SK-N-SH treated with all-trans-retinoic acid at 6 μM for 48 hours (cell line): ENCODE measurements at regions not wholly inside any gene's neighbourhood (a gene's known extent, or its start where the extent isn't known, plus 50 kb on each side); places are given as distances from the start of the nearest gene placed in this dataset.

Experiments
- ATAC-seq: fragments of 200-7000 bp; cut with Tn5 transposase; 3 replicates; pipeline ENCODE4 v1.9.1; 2020; ENCODE audit warnings: mild to moderate bottlenecking, moderate library complexity
- BACH2 ChIP-seq: fragments of 250-450 bp; sonication (Bioruptor Pico); IDR thresholded peaks from 2 replicates; pipeline ENCODE4 v1.9.0; 2021; ENCODE audit warnings: mild to moderate bottlenecking, borderline replicate concordance
- ESRRG ChIP-seq: fragments of 250-450 bp; sonication (Bioruptor Pico); IDR thresholded peaks from 2 replicates; pipeline ENCODE4 v1.6.1; 2021; ENCODE audit warnings: mild to moderate bottlenecking
- GLIS3 ChIP-seq: fragments of 250-450 bp; sonication (Bioruptor Pico); IDR thresholded peaks from 2 replicates; pipeline ENCODE4 v1.5.0; 2020; ENCODE audit warnings: mild to moderate bottlenecking, moderate library complexity
- ISL1 ChIP-seq: fragments of 250-450 bp; sonication (Bioruptor Pico); IDR thresholded peaks from 2 replicates; pipeline ENCODE4 v2.1.2; 2022; ENCODE audit warnings: mild to moderate bottlenecking, moderate library complexity
- OSR1 ChIP-seq: fragments of 250-450 bp; sonication (Bioruptor Pico); IDR thresholded peaks from 2 replicates; pipeline ENCODE4 v1.8.0; 2022; ENCODE audit warnings: moderate library complexity, mild to moderate bottlenecking, inconsistent platforms
- PPARA ChIP-seq: fragments of 250-450 bp; sonication (Bioruptor Pico); IDR thresholded peaks from 2 replicates; pipeline ENCODE4 v1.5.0; 2020; ENCODE audit warnings: mild to moderate bottlenecking, borderline replicate concordance
- RARB ChIP-seq: fragments of 250-450 bp; sonication (Bioruptor Pico); IDR thresholded peaks from 2 replicates; pipeline ENCODE4 v1.8.0; 2021; ENCODE audit warnings: mild to moderate bottlenecking, moderate library complexity
- SNAI2 ChIP-seq: fragments of 250-450 bp; sonication (Bioruptor Pico); IDR thresholded peaks from 2 replicates; pipeline ENCODE4 v1.5.0; 2020; ENCODE audit warnings: mild to moderate bottlenecking, moderate library complexity
- TCF4 ChIP-seq: fragments of 250-450 bp; sonication (Bioruptor Pico); IDR thresholded peaks from 2 replicates; pipeline ENCODE4 v1.8.0; 2021; ENCODE audit warnings: mild to moderate bottlenecking, moderate library complexity, borderline replicate concordance
- TOX ChIP-seq: fragments of 250-450 bp; sonication (Bioruptor Pico); IDR thresholded peaks from 2 replicates; pipeline ENCODE4 v1.8.0; 2021; ENCODE audit warnings: mild to moderate bottlenecking, moderate library complexity, borderline replicate concordance
- ZFP3 ChIP-seq: fragments of 250-450 bp; sonication (Bioruptor Pico); IDR thresholded peaks from 2 replicates; pipeline ENCODE4 v1.5.0; 2020; ENCODE audit warnings: mild to moderate bottlenecking, moderate library complexity
- ZFP30 ChIP-seq: fragments of 450-650 bp; formaldehyde crosslinking; IDR thresholded peaks from 2 replicates; pipeline ENCODE4 v1.5.0; 2022; ENCODE audit warnings: mild to moderate bottlenecking, moderate library complexity
- ZNF565 ChIP-seq: fragments of 450-650 bp; formaldehyde crosslinking; conservative IDR thresholded peaks from 2 replicates; pipeline ENCODE4 v1.5.0; 2020; ENCODE audit warnings: low read depth, mild to moderate bottlenecking, moderate library complexity
- ZNF70 ChIP-seq: fragments of 450-650 bp; formaldehyde crosslinking; IDR thresholded peaks from 2 replicates; pipeline ENCODE4 v1.5.0; 2020; ENCODE audit warnings: mild to moderate bottlenecking, moderate library complexity
- ZNF8 ChIP-seq: fragments of 450-650 bp; formaldehyde crosslinking; IDR thresholded peaks from 2 replicates; pipeline ENCODE4 v1.5.0; 2020; ENCODE audit warnings: mild to moderate bottlenecking, moderate library complexity
- TF ChIP-seq, protein P1 (sequence below): fragments of 250-450 bp; sonication (Bioruptor Pico); IDR thresholded peaks from 2 replicates; pipeline ENCODE4 v1.8.0; 2021; ENCODE audit warnings: low read depth, mild to moderate bottlenecking, moderate library complexity, borderline replicate concordance
- TF ChIP-seq, protein P2 (sequence below): fragments of 250-450 bp; sonication (Bioruptor Pico); IDR thresholded peaks from 2 replicates; pipeline ENCODE4 v1.5.0; 2020; ENCODE audit warnings: mild to moderate bottlenecking, moderate library complexity
- TF ChIP-seq, protein P3 (sequence below): fragments of 250-450 bp; sonication (Bioruptor Pico); IDR thresholded peaks from 2 replicates; pipeline ENCODE4 v1.5.1; 2020; ENCODE audit warnings: low read depth, mild to moderate bottlenecking, moderate library complexity

DNA sequence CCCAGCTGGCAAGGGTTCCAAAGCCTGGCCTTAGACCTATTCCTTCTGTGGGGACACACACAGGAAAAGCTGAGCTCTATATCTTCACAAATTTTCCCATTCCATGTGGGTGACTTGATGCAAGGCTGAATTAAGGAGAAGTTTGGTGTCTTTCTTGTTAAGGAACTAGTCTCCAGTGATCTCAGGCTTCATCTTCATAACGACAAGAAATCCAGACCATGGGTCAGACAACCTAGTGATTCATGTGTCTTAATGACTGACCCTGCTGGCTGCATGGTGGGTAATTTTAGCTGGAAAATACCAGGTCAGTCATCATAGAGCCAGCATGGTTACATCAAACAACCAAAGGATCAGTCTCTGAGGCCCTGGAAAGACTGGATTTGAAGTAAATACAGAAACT lies 112.7 kb upstream of the SLC4A7 start:
- ATAC-seq: peak; percentile 16; the same call in 2 of the 3 replicates
- TF ChIP-seq ZNF8 (CRISPR knock-in tag): no peak
- TF ChIP-seq, protein P1, sequence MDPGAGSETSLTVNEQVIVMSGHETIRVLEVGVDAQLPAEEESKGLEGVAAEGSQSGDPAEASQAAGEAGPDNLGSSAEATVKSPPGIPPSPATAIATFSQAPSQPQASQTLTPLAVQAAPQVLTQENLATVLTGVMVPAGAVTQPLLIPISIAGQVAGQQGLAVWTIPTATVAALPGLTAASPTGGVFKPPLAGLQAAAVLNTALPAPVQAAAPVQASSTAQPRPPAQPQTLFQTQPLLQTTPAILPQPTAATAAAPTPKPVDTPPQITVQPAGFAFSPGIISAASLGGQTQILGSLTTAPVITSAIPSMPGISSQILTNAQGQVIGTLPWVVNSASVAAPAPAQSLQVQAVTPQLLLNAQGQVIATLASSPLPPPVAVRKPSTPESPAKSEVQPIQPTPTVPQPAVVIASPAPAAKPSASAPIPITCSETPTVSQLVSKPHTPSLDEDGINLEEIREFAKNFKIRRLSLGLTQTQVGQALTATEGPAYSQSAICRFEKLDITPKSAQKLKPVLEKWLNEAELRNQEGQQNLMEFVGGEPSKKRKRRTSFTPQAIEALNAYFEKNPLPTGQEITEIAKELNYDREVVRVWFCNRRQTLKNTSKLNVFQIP (CRISPR knock-in tag): no peak
- TF ChIP-seq, protein P2, sequence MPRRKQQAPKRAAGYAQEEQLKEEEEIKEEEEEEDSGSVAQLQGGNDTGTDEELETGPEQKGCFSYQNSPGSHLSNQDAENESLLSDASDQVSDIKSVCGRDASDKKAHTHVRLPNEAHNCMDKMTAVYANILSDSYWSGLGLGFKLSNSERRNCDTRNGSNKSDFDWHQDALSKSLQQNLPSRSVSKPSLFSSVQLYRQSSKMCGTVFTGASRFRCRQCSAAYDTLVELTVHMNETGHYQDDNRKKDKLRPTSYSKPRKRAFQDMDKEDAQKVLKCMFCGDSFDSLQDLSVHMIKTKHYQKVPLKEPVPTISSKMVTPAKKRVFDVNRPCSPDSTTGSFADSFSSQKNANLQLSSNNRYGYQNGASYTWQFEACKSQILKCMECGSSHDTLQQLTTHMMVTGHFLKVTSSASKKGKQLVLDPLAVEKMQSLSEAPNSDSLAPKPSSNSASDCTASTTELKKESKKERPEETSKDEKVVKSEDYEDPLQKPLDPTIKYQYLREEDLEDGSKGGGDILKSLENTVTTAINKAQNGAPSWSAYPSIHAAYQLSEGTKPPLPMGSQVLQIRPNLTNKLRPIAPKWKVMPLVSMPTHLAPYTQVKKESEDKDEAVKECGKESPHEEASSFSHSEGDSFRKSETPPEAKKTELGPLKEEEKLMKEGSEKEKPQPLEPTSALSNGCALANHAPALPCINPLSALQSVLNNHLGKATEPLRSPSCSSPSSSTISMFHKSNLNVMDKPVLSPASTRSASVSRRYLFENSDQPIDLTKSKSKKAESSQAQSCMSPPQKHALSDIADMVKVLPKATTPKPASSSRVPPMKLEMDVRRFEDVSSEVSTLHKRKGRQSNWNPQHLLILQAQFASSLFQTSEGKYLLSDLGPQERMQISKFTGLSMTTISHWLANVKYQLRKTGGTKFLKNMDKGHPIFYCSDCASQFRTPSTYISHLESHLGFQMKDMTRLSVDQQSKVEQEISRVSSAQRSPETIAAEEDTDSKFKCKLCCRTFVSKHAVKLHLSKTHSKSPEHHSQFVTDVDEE (CRISPR knock-in tag): no peak
- no peak for TF ChIP-seq BACH2 (CRISPR knock-in tag)
- no peak for TF ChIP-seq OSR1
- no peak for TF ChIP-seq SNAI2 (CRISPR knock-in tag)
- no peak for TF ChIP-seq ZNF70 (CRISPR knock-in tag)
- TF ChIP-seq TCF4 (CRISPR knock-in tag): no peak
- TF ChIP-seq TOX (CRISPR knock-in tag): no peak
- no peak for TF ChIP-seq ZFP3
- no peak for TF ChIP-seq RARB (CRISPR knock-in tag)
- TF ChIP-seq ZFP30: no peak

DNA sequence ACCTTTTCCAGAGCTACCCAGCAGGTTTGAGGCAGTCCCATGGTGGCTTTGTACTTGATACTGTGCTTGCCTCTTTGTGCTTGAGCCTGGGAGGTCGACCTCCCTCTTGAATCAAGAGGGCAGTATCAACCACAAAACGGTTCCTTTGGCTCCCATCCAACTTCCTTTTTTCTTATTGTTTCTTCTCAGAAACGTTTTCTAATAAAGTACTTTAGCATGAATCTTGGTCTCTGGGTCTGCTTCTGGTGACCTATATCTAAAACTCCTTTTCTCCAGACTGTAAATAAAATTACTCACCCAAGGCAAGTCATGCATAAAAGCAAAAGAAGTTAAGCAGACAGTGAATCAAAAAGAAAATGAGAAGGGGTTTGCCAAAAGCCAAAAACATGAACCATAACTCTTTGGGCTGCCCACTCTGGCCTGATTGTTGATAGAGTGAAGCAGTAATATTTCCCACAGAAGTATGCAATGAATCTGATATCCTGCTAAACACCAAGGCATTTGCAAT lies 112.2 kb upstream of the SLC4A7 start:
- TF ChIP-seq ISL1: peak; percentile 18; the same call in 1 of the 2 replicates
- no peak for TF ChIP-seq BACH2 (CRISPR knock-in tag)
- ATAC-seq: peak; percentile 50

DNA sequence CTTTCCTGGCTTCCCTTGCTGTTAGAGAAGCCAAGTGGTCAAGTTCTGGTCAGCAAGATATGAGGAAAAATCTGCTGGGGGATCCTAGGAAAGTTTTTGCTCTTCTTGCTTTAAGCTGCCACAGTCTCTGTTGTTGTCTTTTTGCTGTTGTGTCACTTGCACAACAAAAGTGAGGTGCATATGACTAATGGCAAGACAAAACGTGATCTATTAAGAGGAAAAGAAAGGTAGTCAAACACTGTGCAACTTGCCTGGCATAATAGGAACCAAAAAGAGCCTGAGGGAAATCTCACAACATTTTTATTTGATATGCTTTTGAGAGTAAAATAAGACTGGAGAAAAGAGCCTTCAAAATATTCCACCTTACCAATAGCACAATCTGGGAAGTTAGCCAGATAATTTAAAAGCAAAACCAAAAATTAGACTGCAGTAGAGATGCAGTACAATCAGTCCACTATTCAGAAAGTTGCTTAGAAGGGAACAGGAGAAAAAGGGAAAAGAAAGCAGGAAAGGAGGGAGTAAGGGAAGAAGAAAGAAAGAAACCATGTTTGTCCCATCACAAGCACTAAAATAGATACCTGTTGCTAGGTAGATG lies 110.0 kb upstream of the SLC4A7 start:
- TF ChIP-seq PPARA (CRISPR knock-in tag) (no peak), ZNF8 (CRISPR knock-in tag) (no peak), TCF4 (CRISPR knock-in tag) (no peak), BACH2 (CRISPR knock-in tag) (no peak), GLIS3 (CRISPR knock-in tag) (no peak), ISL1 (no peak), RARB (CRISPR knock-in tag) (no peak), ZFP3 (no peak)
- TF ChIP-seq, protein P2 (CRISPR knock-in tag): no peak
- TF ChIP-seq, protein P3, sequence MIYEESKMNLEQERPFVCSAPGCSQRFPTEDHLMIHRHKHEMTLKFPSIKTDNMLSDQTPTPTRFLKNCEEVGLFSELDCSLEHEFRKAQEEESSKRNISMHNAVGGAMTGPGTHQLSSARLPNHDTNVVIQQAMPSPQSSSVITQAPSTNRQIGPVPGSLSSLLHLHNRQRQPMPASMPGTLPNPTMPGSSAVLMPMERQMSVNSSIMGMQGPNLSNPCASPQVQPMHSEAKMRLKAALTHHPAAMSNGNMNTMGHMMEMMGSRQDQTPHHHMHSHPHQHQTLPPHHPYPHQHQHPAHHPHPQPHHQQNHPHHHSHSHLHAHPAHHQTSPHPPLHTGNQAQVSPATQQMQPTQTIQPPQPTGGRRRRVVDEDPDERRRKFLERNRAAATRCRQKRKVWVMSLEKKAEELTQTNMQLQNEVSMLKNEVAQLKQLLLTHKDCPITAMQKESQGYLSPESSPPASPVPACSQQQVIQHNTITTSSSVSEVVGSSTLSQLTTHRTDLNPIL (CRISPR knock-in tag): no peak
- TF ChIP-seq, protein P1 (CRISPR knock-in tag): no peak
- ATAC-seq: no peak

DNA sequence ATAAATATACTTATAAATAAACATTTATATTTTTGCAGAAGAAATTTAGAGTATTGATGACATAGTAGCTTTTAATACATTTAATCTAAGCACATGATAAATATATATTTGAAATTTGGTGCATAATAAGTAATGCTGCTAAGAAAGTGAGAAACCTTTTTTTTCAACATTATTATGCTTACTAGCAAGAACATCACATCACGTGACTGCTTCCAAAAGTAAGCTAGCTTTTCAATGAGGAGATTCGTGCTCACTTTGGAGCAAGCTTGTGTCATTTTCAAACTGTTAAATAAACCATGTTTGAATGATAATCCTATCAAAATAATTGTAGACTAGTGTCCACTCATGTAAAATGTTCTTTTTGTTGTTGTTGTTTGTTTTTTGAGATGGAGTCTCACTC lies 109.0 kb upstream of the SLC4A7 start:
- ATAC-seq: no peak
- TF ChIP-seq ZNF565 (CRISPR knock-in tag) (no peak), ESRRG (CRISPR knock-in tag) (no peak)
